Ovary (tissue), 7 donors: ENCODE measurements at regions not wholly inside any gene's neighbourhood (a gene's known extent, or its start where the extent isn't known, plus 50 kb on each side); places are given as distances from the start of the nearest gene placed in this dataset.

Experiments
- DNase-seq, 5 donors: peaks; one replicate each; pipeline ENCODE4 v3.0.0-alpha.2; 2019 to 2020
- H3K27ac ChIP-seq, 2 donors: fragments of 200-600 bp; one replicate each; pipeline versions ENCODE4 v1.5.1 to v1.8.0; 2019 to 2022
- H3K27me3 ChIP-seq: fragments of 200-600 bp; one replicate; pipeline ENCODE4 v1.8.0; 2022
- H3K36me3 ChIP-seq: fragments of 200-600 bp; sonication (generic); one replicate; pipeline ENCODE4 v1.5.1; 2019
- H3K4me1 ChIP-seq: one replicate; pipeline ENCODE4 v1.8.1; 2013; ENCODE audit warnings: mild to moderate bottlenecking, moderate library complexity; ENCODE audit not compliant: insufficient read depth
- H3K4me3 ChIP-seq: fragments of 200-600 bp; sonication (generic); one replicate; pipeline ENCODE4 v1.5.1; 2017
- H3K9me3 ChIP-seq, 2 donors: fragments of 200-600 bp in 1 of 2; sonication (generic) in 1 of 2; one replicate each; pipeline versions ENCODE4 v1.5.1 to v1.8.1; 2013 to 2019; ENCODE audit warnings: mild to moderate bottlenecking in 1 of 2, moderate library complexity in 1 of 2
- CTCF ChIP-seq, 3 donors: fragments of 450-650 bp in 2 of 3; fragments of 200-600 bp in 1 of 3; IDR thresholded peaks; one replicate each; pipeline versions ENCODE4 v1.5.1 to v1.8.0; 2016 to 2022; ENCODE audit warnings: antibody characterized with exemption in 3 of 3, mild to moderate bottlenecking in 1 of 3
- EP300 ChIP-seq: sonication (generic); formaldehyde crosslinking; IDR thresholded peaks from one replicate; pipeline ENCODE4 v1.6.1; 2017; ENCODE audit warnings: antibody characterized with exemption
- POLR2A ChIP-seq: fragments of 450-650 bp; IDR thresholded peaks from one replicate; pipeline ENCODE4 v1.6.1; 2017; ENCODE audit warnings: antibody characterized with exemption, mild to moderate bottlenecking, moderate library complexity
- WGBS, 3 donors: extraction: QIAGEN DNeasy Blood & Tissue Kit in 1 of 3; methylation state at CpG; one replicate each; pipeline versions ENCODE4 v1.1.5 to v1.1.7; 2013 to 2017; 5-methylcytosine and 5-hydroxymethylcytosine counted together
- intact Hi-C, 4 donors: fragments of 100-400 bp; cut with DNase I; formaldehyde crosslinking; loops; one replicate each; pipeline versions ENCODE4 v1.11.0 to v1.15.1; 2022 to 2023
- donor health status: DM: no; HTN: no; CAD: no; lungs with moderate emphysema.
- donor health status: DM: no; HTN: no; CAD: no.
- donor health status: Bipolar disorder and iron deficiency.
- donor health status: DM: no; HTN: no; CAD: no.
- donor health status: DM: yes; HTN: yes; CAD: no.

DNA sequence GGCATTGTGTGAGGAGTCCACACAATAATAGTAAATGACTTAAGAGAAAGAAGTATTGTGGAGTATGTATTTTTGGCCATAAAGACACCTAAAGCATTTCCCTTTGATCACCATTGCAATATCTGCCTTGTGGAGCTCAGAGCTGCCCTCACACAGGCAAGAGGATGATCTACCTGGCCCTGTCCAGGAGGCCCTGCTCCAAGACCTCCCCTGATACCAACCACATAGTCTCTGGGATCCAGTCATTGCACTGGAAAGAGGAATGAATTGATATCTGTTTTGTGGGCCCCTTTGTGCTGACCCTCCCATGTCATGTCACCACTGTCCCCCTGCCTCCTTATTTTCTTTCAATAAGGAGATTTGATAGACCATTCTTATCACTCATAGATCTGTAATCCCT is 430.6 kb upstream of the TNP1 start:
- no peak for DNase-seq
- H3K4me1 ChIP-seq, result peaks cover 12% of the 10 kb centered on the region
- intact Hi-C loops, result loop anchor here in 1 of 4 donors (5.0 kb wide), 1 partner anchor 527 kb away; no protein-coding TSS in a partner anchor
- H3K9me3 ChIP-seq, result no peaks in the 10 kb centered on the region
- H3K4me3 ChIP-seq, result no peak overlapping the region
- no peak overlapping the region for H3K27ac ChIP-seq
- H3K36me3 ChIP-seq, result no peaks in the 10 kb centered on the region
- H3K27me3 ChIP-seq, result no peaks in the 10 kb centered on the region
- TF ChIP-seq POLR2A (no peak), CTCF (IDR thresholded peaks at IDR 0.05) (no peak), EP300 (no peak)

DNA sequence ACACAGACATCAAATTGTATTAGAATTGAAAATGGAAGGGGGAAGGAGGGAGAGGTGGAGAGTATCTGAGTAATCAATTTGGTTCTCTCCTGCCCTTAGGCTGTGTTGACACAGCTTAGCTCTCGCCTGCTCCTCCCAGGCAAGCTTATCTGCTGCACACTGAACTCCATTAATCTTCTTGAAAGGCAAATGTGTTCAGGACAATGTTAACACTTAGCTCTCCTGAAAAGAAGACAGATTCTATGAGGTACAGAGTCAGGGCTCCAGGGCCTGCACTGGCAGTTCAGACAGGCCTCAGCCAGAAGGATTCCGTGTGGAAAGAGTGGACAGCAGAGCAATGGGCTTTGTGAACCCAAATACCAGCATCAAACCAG is 430.0 kb upstream of the TNP1 start:
- Histone ChIP-seq H3K4me1 (peaks cover 12% of the 10 kb centered on the region), H3K27ac (no peak overlapping the region), H3K36me3 (no peaks in the 10 kb centered on the region), H3K9me3 (no peaks in the 10 kb centered on the region), H3K27me3 (no peaks in the 10 kb centered on the region), H3K4me3 (no peak overlapping the region)
- WGBS, 3 donors, result 56 to 60% (median 57%) methylated on average over 2 of the region's 2 CpGs
- TF ChIP-seq POLR2A (no peak), EP300 (no peak), CTCF (IDR thresholded peaks at IDR 0.05) (no peak)
- DNase-seq, result no peak
- intact Hi-C loops, result loop anchor here in 1 of 4 donors (5.0 kb wide), 1 partner anchor 527 kb away; no protein-coding TSS in a partner anchor

DNA sequence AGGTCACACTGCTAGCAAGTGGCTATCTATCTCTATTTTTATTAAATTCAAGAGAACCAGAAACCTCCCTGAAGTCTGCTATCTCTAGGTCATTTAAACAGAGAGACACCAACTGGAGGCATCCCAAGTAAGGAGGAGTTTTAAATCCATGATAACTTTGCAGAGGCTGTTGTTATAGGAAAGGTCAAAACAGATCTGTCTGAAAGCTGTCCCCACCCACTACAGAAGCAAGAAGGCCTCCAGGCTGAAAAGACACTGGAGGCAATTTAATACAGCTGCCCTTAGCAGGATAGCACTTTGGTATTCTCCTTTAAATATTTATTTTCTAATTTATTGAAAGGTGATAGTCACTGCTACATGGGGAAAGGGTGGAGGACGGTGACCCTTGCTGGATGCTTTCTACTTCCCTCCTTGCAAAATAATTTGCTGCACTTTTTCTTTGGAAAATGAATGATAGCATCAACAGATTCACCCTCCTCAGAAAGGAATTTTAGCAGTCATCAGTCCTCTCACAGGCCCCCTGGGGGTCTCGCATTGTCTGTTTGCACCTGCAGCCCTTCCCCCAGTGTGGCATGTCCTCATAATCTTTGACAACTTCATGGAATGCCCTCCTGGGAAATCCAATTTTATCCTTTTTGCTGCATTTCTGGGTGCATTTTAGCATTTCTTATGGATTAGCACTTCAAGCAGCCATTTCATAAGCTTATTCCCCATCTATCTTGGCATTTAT is 429.5 kb upstream of the TNP1 start:
- Histone ChIP-seq H3K9me3 (no peaks in the 10 kb centered on the region), H3K27me3 (no peaks in the 10 kb centered on the region), H3K4me1 (peaks cover 12% of the 10 kb centered on the region), H3K4me3 (no peak overlapping the region), H3K27ac (no peak overlapping the region), H3K36me3 (no peaks in the 10 kb centered on the region)
- 73 to 78% (median 73%) methylated on average over 2 of the region's 2 CpGs for WGBS, 3 donors
- intact Hi-C loops, result no loop called here
- TF ChIP-seq EP300 (no peak), CTCF (IDR thresholded peaks at IDR 0.05) (no peak), POLR2A (no peak)
- no peak for DNase-seq

DNA sequence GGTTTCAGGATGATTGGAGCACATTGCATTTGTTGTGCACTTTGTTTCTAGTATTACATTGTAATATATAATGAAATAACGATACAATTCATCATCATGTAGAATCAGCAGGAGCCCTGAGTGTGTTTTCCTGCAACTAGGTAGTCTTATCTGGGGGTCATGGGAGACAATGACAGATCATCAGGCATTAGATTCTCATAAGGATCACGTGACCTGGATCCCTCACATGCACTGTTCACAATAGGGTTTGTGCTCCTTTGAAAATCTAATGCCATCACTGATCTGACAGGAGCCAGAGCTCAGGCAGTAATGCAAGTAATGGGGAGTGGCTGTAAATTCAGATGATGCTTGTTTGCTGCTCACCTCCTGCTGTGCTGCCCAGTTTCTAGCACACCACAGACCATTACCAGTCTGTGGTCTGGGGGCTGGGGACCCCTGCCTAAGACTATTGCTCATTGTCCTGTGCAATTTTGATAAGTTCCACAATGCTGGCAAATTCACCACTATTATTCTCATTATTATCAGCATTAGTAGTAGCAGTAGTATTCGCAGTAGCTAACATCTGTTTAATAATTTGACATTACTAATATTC is 428.7 kb upstream of the TNP1 start:
- 32 to 78% (median 63%) methylated on average over 3 of the region's 3 CpGs for WGBS, 3 donors
- H3K4me1 ChIP-seq, result peaks cover 12% of the 10 kb centered on the region
- no peaks in the 10 kb centered on the region for H3K9me3 ChIP-seq
- no peaks in the 10 kb centered on the region for H3K36me3 ChIP-seq
- no peaks in the 10 kb centered on the region for H3K27me3 ChIP-seq
- no peak overlapping the region for H3K4me3 ChIP-seq
- no peak for DNase-seq
- intact Hi-C loops, result no loop called here
- TF ChIP-seq CTCF (IDR thresholded peaks at IDR 0.05) (no peak), EP300 (no peak), POLR2A (no peak)
- H3K27ac ChIP-seq, result no peak overlapping the region
